ENCODE measurements at regions not wholly inside any gene's neighbourhood (a gene's known extent, or its start where the extent isn't known, plus 50 kb on each side); places are given as distances from the start of the nearest gene placed in this dataset.
"Not testable (repeated sequence)": the region's sequence is repeated elsewhere in the genome, so short reads cannot be mapped to it uniquely, and the experiment has no call there.

DNA sequence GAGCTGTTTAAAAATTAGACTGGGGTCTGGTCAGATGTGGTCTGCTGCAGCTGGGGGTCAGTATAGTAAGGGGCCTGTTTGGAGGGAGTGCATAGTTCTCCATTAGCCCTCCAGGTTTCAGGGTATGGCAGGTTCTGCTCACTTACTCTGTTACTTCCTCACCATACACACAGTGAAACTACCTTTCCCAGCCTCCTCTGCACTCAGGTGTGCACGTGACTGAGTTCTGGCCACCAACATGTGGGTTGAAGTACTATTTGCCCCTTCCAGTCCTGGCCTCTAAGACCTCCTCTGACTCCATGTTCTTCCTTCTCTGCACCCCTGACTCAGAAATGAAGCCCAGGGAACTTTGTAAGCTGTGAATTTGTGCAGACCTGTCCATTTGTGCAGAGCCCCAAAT is 190.5 kb upstream of the CLINT1 start:
- DNase-seq, result no peak

DNA sequence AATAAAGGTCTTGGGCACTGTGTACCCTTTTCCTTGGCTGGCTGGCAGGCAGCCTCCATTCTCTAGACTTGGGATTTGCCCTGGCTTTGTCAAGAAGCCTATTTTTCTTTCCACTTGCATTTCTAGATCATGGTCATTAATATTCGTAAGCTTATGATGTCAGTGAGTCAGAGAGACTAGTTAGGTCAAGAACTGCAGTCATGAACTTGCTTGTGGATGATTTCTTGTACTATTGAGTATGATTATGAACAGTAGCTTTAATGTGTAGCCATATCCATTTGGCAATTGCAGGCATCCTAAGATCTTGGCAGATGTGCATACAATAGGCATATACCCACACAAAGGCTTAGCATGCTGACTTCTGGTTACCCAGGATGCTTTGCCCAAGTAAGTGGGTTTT is 186.8 kb upstream of the CLINT1 start:
- DNase-seq, result no peak

GRCh38 chr5:158039911-158040347 is 181.0 kb upstream of the CLINT1 start:
- no peak for DNase-seq

GRCh38 chr5:158039441-158039840 is 180.5 kb upstream of the CLINT1 start:
- DNase-seq, result no peak

DNA sequence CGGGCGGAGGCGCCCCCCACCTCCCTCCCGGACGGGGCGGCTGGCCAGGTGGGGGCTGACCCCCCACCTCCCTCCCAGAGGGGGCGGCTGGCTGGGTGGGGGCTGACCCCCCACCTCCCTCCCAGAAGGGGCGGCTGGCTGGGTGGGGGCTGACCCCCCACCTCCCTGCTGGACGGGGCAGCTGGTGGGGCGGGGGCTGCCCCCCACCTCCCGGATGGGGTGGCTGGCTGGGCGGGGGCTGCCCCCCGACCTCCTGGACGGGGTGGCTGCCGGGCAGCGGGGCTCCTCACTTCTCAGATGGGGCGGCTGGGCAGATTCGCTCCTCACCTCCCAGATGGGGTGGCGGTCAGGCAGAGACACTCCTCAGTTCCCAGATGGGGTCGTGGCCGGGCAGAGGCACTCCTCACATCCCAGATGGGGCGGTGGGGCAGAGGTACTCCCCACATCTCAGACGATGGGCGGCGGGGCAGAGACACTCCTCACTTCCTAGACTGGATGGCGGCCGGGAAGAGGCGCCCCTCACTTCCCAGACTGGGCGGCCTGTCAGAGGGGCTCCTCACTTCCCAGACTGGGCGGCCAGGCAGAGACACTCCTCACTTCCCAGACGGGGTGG is 178.1 kb upstream of the CLINT1 start:
- DNase-seq, result not testable (repeated sequence)

DNA sequence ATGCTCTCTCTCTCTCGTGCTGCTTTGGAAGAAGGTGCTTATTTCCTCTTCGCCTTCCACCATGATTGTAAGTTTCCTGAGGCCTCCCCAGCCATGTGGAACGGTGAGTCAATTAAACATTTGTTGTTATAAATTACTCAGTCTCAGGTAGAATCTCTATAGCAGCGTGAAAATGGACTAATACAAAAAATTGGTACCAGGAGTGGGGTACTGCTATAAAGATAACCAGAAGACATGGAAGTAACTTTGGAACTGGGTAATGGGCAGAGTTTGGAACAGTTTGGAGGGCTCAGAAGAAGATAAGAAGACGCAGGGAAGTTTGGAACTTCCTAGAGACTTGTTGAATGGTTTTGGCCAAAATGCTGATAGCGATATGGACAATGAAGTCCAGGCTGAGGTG is 175.6 kb upstream of the CLINT1 start:
- DNase-seq, result not testable (repeated sequence)

DNA sequence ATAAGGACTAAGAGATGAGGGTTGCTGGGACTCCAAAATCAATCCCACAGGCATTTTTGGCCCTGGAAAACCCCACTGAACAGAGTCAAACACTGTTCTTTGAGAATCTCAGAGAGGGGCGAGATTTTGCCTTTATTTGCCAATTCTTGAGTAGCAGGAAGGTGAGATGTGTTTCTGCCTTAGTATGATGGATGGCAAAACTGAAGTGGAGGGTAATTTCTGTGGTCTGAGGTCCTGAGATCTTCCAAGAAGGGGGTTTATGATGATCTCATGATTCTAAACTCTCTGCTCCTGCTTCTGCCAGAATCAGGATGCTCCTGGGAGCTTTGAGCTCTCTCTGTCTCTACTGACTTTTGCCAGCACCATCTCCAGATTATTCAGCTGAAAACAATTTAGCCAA is 174.8 kb upstream of the CLINT1 start:
- peak; percentile 40 for DNase-seq

GRCh38 chr5:158033076-158033475 is 174.1 kb upstream of the CLINT1 start:
- no peak for DNase-seq

GRCh38 chr5:158032246-158032645 is 173.3 kb upstream of the CLINT1 start:
- DNase-seq, result peak; percentile 43

DNA sequence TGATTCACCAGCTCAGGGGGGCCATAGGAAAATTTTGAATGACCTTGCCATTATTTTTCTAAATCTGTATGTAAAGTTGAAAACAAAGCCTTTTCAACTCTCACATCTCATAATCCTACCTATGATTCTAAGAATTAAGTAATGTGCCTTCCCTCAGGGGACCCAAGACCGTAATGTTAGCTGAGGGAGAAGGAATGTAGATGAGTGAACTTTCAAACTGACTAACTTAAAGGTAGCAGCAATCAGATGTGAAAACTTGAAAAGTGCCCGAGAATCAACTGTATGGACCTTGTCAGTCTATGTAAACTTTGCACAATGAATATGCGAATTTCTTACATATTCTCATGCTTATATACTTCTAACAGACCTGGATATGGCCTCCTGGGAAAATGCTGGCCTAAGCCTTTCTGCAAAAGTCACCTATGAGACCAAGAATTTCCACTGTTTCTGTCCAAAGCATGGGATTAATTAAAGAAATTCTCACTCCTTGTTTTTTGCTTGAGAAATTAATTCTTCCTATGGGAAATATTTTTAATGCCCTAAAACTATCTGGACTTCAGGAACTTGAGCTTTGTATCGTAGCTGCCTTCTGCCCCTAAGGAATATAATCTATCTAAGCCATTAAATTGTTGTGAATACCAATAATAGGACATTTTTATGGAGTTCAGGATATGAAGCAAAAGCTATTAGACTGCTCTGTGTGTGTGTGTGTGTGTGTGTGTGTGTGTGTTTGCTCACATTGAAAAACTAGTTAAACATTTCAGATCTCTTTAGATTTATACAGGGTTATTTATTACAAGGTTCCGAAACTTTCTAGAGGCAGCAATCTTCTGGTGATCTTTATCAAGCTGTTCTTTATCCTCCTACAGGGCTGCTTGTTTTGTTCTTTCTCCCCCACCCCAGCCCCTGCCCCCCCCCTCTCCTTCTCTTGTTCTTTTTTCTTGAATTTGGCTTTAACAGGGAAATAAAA is 169.1 kb upstream of the CLINT1 start:
- peak; percentile 42 for DNase-seq

GRCh38 chr5:158026304-158027031 is 167.5 kb upstream of the CLINT1 start:
- peak; percentile 97 for DNase-seq

GRCh38 chr5:158023266-158023665 is 164.3 kb upstream of the CLINT1 start:
- peak; percentile 70 for DNase-seq

DNA sequence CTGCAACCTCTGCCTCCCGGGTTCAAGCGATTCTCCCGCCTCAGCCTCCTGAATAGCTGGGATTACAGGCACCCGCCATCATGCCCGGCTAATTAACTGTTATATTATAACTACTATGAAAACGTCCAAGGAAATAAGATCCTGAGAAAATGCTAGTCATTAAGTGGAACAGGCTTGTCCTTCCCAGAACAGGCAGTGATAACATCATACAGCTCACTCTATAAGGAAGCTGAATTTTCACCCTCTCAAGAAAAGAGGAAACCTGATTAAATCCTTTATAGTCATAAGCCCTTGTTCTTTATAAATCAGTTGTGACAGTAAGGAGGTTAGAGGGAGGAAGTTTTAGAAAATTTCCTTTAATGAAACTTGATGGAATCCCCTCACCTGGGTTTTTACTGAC is 163.9 kb upstream of the CLINT1 start:
- no peak for DNase-seq

- no peak for DNase-seq
Measured at GRCh38 chr5:158022393-158022792, 163.4 kb upstream of the CLINT1 start.

GRCh38 chr5:158020555-158021418 is 161.8 kb upstream of the CLINT1 start:
- DNase-seq, result peak; percentile 73

GRCh38 chr5:158017469-158017868 is 158.5 kb upstream of the CLINT1 start:
- DNase-seq, result no peak

- peak; percentile 78 for DNase-seq
Measured at GRCh38 chr5:158014372-158014771, 155.4 kb upstream of the CLINT1 start.

DNA sequence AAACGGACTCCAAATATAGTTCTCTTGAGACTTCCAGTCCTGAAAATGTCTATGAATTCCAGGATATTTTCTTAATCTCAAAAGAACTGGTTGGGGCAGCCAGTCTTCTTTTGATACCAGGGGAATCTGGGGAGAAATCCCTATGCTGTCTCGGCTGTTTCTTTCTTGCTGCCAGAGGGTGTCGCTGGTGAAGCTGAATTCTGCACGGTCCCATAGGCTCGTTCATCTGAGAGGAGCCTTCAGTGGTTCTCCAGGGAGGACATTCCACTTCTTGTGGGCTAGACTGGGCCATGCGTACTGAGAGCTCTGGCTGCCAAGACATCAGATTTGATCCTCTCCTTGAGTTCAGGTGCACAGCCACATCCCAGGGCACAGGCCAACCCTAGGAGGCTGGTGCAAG is 155.0 kb upstream of the CLINT1 start:
- DNase-seq, result peak; percentile 81

GRCh38 chr5:158013303-158013702 is 154.4 kb upstream of the CLINT1 start:
- DNase-seq, result no peak

DNA sequence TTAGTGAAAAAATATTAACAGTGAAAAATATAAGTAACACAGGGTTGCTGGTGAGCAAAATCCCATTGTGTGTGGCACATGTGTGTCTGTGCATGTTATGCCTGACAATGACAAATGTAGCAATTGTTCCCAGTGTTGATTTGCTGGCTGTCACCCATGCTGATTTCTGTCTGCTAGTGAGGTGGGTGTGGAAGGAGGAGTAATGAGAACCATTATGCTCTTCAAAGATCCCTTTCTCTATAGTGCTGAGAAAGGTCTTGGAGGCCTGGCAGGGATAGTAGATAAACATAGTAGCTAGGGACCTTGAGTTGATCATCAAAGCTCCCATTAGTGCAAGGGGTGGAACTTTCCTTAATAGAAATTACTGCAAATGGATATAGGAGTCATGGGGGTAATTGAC is 152.5 kb upstream of the CLINT1 start:
- DNase-seq, result no peak

DNA sequence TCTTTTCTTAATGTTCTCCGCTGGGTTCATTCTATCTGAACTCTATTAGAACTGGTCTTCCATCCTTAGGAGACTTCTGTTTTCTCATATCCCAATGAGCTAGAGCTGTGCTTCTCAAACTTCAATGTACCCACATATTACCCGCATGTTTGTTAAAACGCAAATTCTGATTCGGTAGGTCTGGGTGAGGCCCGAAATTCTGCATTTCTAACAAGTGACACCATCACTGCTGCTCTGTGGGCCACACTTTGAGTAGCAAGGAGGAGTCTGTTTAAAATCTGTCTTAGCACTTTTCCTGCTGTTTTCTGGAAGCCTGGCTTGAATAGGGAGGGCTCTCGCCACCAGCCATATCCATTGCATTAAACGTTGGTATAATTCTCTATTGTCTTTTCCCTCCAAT is 151.9 kb upstream of the CLINT1 start:
- no peak for DNase-seq

GRCh38 chr5:158007336-158007735 is 148.4 kb upstream of the CLINT1 start:
- peak; percentile 35 for DNase-seq

GRCh38 chr5:157999696-158000095 is 140.8 kb upstream of the CLINT1 start:
- no peak for DNase-seq
